ENCODE measurements at regions not wholly inside any gene's neighbourhood (a gene's known extent, or its start where the extent isn't known, plus 50 kb on each side); places are given as distances from the start of the nearest gene placed in this dataset.

DNA sequence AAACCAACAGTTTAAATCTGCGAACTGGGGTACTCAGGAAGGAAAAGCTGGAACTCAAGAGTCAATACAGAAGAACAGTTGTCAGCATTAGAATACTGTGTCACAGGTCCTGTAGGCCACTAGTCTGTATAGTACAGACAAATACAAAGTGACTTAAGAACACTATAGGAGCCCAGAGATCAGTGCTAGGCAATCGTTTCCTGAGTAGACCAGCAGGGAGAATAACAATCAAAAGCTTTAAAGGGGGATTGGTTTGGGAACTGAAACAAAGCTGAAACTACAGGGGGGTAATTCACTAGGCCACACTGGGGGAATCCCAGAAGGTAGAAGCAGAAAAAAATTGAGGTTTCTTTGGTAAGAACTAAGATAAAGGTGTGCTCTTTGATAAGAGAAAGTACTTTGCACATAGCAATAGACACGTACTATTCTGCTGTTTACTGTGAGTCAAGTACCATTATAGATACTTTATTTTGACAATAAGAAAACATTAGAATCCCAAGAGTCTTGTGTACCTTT lies 339.7 kb downstream of the PCDH19 start:
- no peak overlapping the region for H4K8ac ChIP-seq (replicated peaks; ENCODE audit: insufficient read length, low read depth, low read length)

More for the DNA sequence above, 339.7 kb downstream of the PCDH19 start:
- Histone ChIP-seq H3K4ac (ENCODE audit: low read depth, low read length) (no peak overlapping the region), H3K14ac (ENCODE audit: insufficient read depth, low read length) (no peak overlapping the region), H3K23ac (ENCODE audit: insufficient read length, low read depth, low read length) (no peak overlapping the region), H2BK120ac (ENCODE audit: low read depth, low read length, poor library complexity, severe bottlenecking) (no peak overlapping the region), H3K56ac (ENCODE audit: insufficient read length, low read depth, low read length) (no peak overlapping the region), H2BK20ac (ENCODE audit: low read depth, low read length, poor library complexity, severe bottlenecking) (no peak overlapping the region), H3K9ac (ENCODE audit: extremely low read depth, insufficient read length, low read length) (no peak overlapping the region), H3K27me3 (ENCODE audit: insufficient read depth, low read length) (no peaks in the 10 kb centered on the region), H2BK12ac (ENCODE audit: insufficient read length, low read depth, low read length) (no peak overlapping the region), H3K79me1 (ENCODE audit: insufficient read depth, low read depth, low read length, poor library complexity, severe bottlenecking) (no peaks in the 10 kb centered on the region), H3K4me2 (ENCODE audit: insufficient read depth, insufficient read length, low read length) (no peak overlapping the region), H4K5ac (ENCODE audit: insufficient read length, low read depth, low read length) (no peak overlapping the region), H3K23me2 (ENCODE audit: insufficient read length, low read depth, low read length, poor library complexity, severe bottlenecking) (no peaks in the 10 kb centered on the region), H2BK15ac (ENCODE audit: low read depth, low read length) (no peak overlapping the region), H3K79me2 (ENCODE audit: insufficient read depth, low read length) (no peaks in the 10 kb centered on the region), H2AK5ac (ENCODE audit: insufficient read length, low read length) (no peak overlapping the region), H3K4me1 (ENCODE audit: insufficient read depth, low read length) (no peaks in the 10 kb centered on the region), H2BK5ac (ENCODE audit: insufficient read length, low read length) (no peak overlapping the region), H3K18ac (ENCODE audit: insufficient read length, low read depth, low read length) (no peak overlapping the region), H3T11ph (ENCODE audit: low read length) (no peak overlapping the region), H2AFZ (ENCODE audit: low read length) (no peak overlapping the region), H3K27ac (ENCODE audit: insufficient read length, low read depth, low read length) (no peak overlapping the region), H3K9me3 (ENCODE audit: control insufficient read depth, low read depth, low read length) (no peaks in the 10 kb centered on the region), H4K20me1 (ENCODE audit: control insufficient read depth, insufficient read depth, insufficient read length) (no peaks in the 10 kb centered on the region), H4K91ac (ENCODE audit: insufficient read length, low read depth, low read length) (no peak overlapping the region)
- TF ChIP-seq CTCF (conservative IDR thresholded peaks at IDR 0.05): no peak
- no CpG with 5 or more reads among the region's 3 CpGs for WGBS (ENCODE audit: extremely low coverage, insufficient read length, low lambda C conversion rate)
- H3K9me3 Mint-ChIP-seq: no peaks in the 10 kb centered on the region
- H3K4me1 Mint-ChIP-seq: peaks cover 18 to 21% of the 10 kb centered on the region in 2 experiments
- no peaks in the 10 kb centered on the region for H3K36me3 Mint-ChIP-seq (ENCODE audit: insufficient read depth in 1 of 3, low read depth in 3 of 3)
- H3K27ac Mint-ChIP-seq: 0 out of 7 replicates have a peak overlapping the region, but pooled peaks of 1 of the 3 experiments have one; percentile 47
- H3K27me3 Mint-ChIP-seq (ENCODE audit: low read depth): peaks cover 1% of the 10 kb centered on the region; the same call in 1 of the 2 replicates
- DNase-seq: peak; percentile 24
- H3K4me3 Mint-ChIP-seq: no peak overlapping the region

All from H9 (cell line).